Activated CD8-positive, alpha-beta T cell treated with anti-CD3 and anti-CD28 coated beads, Interleukin-2, amount 10 ng/mL, durations not matched to agents 7 days and 5 days (primary cell): ENCODE measurements at regions not wholly inside any gene's neighbourhood (a gene's known extent, or its start where the extent isn't known, plus 50 kb on each side); places are given as distances from the start of the nearest gene placed in this dataset.

Source experiments
- ATAC-seq: fragments of 150-1000 bp; cut with Tn5 transposase; one replicate; pipeline ENCODE4 v1.10.0; 2021; ENCODE audit warnings: moderate library complexity
- CTCF ChIA-PET: fragments of 350-600 bp; sonication (Branson Sonifier 250); formaldehyde crosslinking; loops from one replicate; lab custom pipeline; 2021; ENCODE audit warnings: antibody characterized with exemption; lab: Charles Lee
- POLR2A ChIA-PET: fragments of 350-600 bp; sonication (Branson Sonifier 250); formaldehyde crosslinking; loops from one replicate; lab custom pipeline; 2021; ENCODE audit warnings: antibody characterized with exemption; lab: Charles Lee
- DNase-seq: peaks from one replicate; pipeline ENCODE4 v3.0.0-alpha.2; 2020
- H3K27ac Mint-ChIP-seq: one replicate; pipeline ENCODE4 v1.8.0; 2021; ENCODE audit warnings: mild to moderate bottlenecking, mixed read lengths
- H3K27me3 Mint-ChIP-seq: one replicate; pipeline ENCODE4 v1.8.0; 2021; ENCODE audit warnings: low read depth, mixed read lengths
- H3K36me3 Mint-ChIP-seq: one replicate; pipeline ENCODE4 v1.8.0; 2021; ENCODE audit warnings: low read depth, mixed read lengths
- H3K4me1 Mint-ChIP-seq: one replicate; pipeline ENCODE4 v1.8.0; 2021; ENCODE audit warnings: low read depth, mixed read lengths
- H3K4me3 Mint-ChIP-seq: one replicate; pipeline ENCODE4 v1.8.0; 2021; ENCODE audit warnings: mild to moderate bottlenecking, mixed read lengths
- H3K9me3 Mint-ChIP-seq: one replicate; pipeline ENCODE4 v1.8.0; 2022; ENCODE audit warnings: mixed read lengths; ENCODE audit not compliant: insufficient read depth

- Mint-ChIP-seq H3K27ac (no peak overlapping the region), H3K27me3 (no peaks in the 10 kb centered on the region), H3K4me1 (peaks cover 38% of the 10 kb centered on the region), H3K4me3 (no peak overlapping the region), H3K36me3 (peaks cover 44% of the 10 kb centered on the region), H3K9me3 (peaks cover 29% of the 10 kb centered on the region)
- ATAC-seq (no peak), DNase-seq (no peak)
- POLR2A ChIA-PET, result interaction anchor here (3.1 kb wide), 1 partner anchor 8 kb away, joined by 11 read pairs; no protein-coding TSS in a partner anchor
- CTCF ChIA-PET, result interaction anchor here (0.9 to 2.6 kb wide), 5 partner anchors 9 to 79 kb away, joined by 3 to 14 read pairs (median 7); no protein-coding TSS in a partner anchor
Measured at GRCh38 chr1:185645686-185646085, 88.5 kb upstream of the HMCN1 start.

- Mint-ChIP-seq H3K27ac (no peak overlapping the region), H3K9me3 (peaks cover 29% of the 10 kb centered on the region)
Measured at GRCh38 chr1:185645162-185645640, 89.0 kb upstream of the HMCN1 start.

GRCh38 chr1:185644531-185644930 lies 89.7 kb upstream of the HMCN1 start:
- Mint-ChIP-seq H3K9me3 (peaks cover 29% of the 10 kb centered on the region), H3K36me3 (peaks cover 46% of the 10 kb centered on the region), H3K4me3 (no peak overlapping the region), H3K27ac (no peak overlapping the region), H3K27me3 (no peaks in the 10 kb centered on the region), H3K4me1 (peaks cover 38% of the 10 kb centered on the region)
- ChIA-PET POLR2A (no interaction called here), CTCF (interaction anchor here (0.9 to 1.0 kb wide), 2 partner anchors 9 to 26 kb away, joined by 3 read pairs; no protein-coding TSS in a partner anchor)
- DNase-seq (no peak), ATAC-seq (no peak)

More at GRCh38 chr1:185645162-185645640, 89.0 kb upstream of the HMCN1 start:
- Mint-ChIP-seq H3K36me3 (peaks cover 47% of the 10 kb centered on the region), H3K4me3 (no peak overlapping the region), H3K4me1 (peaks cover 38% of the 10 kb centered on the region), H3K27me3 (no peaks in the 10 kb centered on the region)
- DNase-seq (no peak), ATAC-seq (no peak)
- ChIA-PET CTCF (interaction anchor here (0.9 to 2.6 kb wide), 5 partner anchors 8 to 78 kb away, joined by 3 to 14 read pairs (median 3); no protein-coding TSS in a partner anchor), POLR2A (interaction anchor here (3.1 kb wide), 1 partner anchor 8 kb away, joined by 11 read pairs; no protein-coding TSS in a partner anchor)

GRCh38 chr1:185636848-185637247 lies 97.3 kb upstream of the HMCN1 start:
- H3K27me3 Mint-ChIP-seq, result no peaks in the 10 kb centered on the region
- DNase-seq (peak; percentile 75), ATAC-seq (peak; percentile 92)
- peak overlapping the region; percentile 80 for H3K27ac Mint-ChIP-seq
- H3K9me3 Mint-ChIP-seq, result peaks cover 30% of the 10 kb centered on the region
- peaks cover 31% of the 10 kb centered on the region for H3K4me1 Mint-ChIP-seq
- H3K4me3 Mint-ChIP-seq, result peak overlapping the region; percentile 12
- peaks cover 43% of the 10 kb centered on the region for H3K36me3 Mint-ChIP-seq
- CTCF ChIA-PET, result interaction anchor here (0.7 to 3.2 kb wide), 19 partner anchors 10 to 467 kb away, joined by 3 to 20 read pairs (median 4); partner anchors contain the start of gene IVNS1ABP
- POLR2A ChIA-PET, result interaction anchor here (0.6 to 2.3 kb wide), 15 partner anchors 10 to 574 kb away, joined by 3 to 11 read pairs (median 6); no protein-coding TSS in a partner anchor

GRCh38 chr1:185634704-185635103 lies 99.5 kb upstream of the HMCN1 start:
- H3K27me3 Mint-ChIP-seq, result no peaks in the 10 kb centered on the region
- no peak overlapping the region for H3K4me3 Mint-ChIP-seq
- ATAC-seq (no peak), DNase-seq (no peak)
- peaks cover 36% of the 10 kb centered on the region for H3K36me3 Mint-ChIP-seq
- CTCF ChIA-PET, result interaction anchor here (1.3 to 3.2 kb wide), 3 partner anchors 10 to 75 kb away, joined by 5 to 20 read pairs (median 12); no protein-coding TSS in a partner anchor
- peaks cover 25% of the 10 kb centered on the region for H3K9me3 Mint-ChIP-seq
- POLR2A ChIA-PET, result interaction anchor here (1.5 kb wide), 1 partner anchor 318 kb away, joined by 3 read pairs; no protein-coding TSS in a partner anchor
- no peak overlapping the region for H3K27ac Mint-ChIP-seq
- H3K4me1 Mint-ChIP-seq, result peaks cover 31% of the 10 kb centered on the region

GRCh38 chr1:185632659-185633423 lies 101.3 kb upstream of the HMCN1 start:
- no peak overlapping the region for H3K4me3 Mint-ChIP-seq
- H3K4me1 Mint-ChIP-seq, result peaks cover 28% of the 10 kb centered on the region
- CTCF ChIA-PET, result no interaction called here
- ATAC-seq (no peak), DNase-seq (no peak)
- H3K36me3 Mint-ChIP-seq, result peaks cover 26% of the 10 kb centered on the region
- peaks cover 19% of the 10 kb centered on the region for H3K9me3 Mint-ChIP-seq
- POLR2A ChIA-PET, result no interaction called here
- no peak overlapping the region for H3K27ac Mint-ChIP-seq
- H3K27me3 Mint-ChIP-seq, result no peaks in the 10 kb centered on the region

GRCh38 chr1:185631843-185632242 lies 102.3 kb upstream of the HMCN1 start:
- H3K4me1 Mint-ChIP-seq, result peaks cover 19% of the 10 kb centered on the region

GRCh38 chr1:185627761-185628501 lies 106.3 kb upstream of the HMCN1 start:
- H3K36me3 Mint-ChIP-seq, result peaks cover 6% of the 10 kb centered on the region
- H3K27me3 Mint-ChIP-seq, result no peaks in the 10 kb centered on the region
- ATAC-seq (no peak), DNase-seq (no peak)
- H3K4me3 Mint-ChIP-seq, result no peak overlapping the region
- CTCF ChIA-PET, result interaction anchor here (1.5 to 1.6 kb wide), 2 partner anchors 42 kb away, joined by 4 read pairs; no protein-coding TSS in a partner anchor
- peaks cover 4% of the 10 kb centered on the region for H3K4me1 Mint-ChIP-seq
- H3K27ac Mint-ChIP-seq, result no peak overlapping the region
- no peaks in the 10 kb centered on the region for H3K9me3 Mint-ChIP-seq
- POLR2A ChIA-PET, result no interaction called here

More at GRCh38 chr1:185631843-185632242, 102.3 kb upstream of the HMCN1 start:
- POLR2A ChIA-PET, result no interaction called here
- peaks cover 10% of the 10 kb centered on the region for H3K9me3 Mint-ChIP-seq
- DNase-seq, result no peak
- no peaks in the 10 kb centered on the region for H3K27me3 Mint-ChIP-seq
- H3K4me3 Mint-ChIP-seq, result no peak overlapping the region
- no peak for ATAC-seq
- no peak overlapping the region for H3K27ac Mint-ChIP-seq
- H3K36me3 Mint-ChIP-seq, result peaks cover 18% of the 10 kb centered on the region
- CTCF ChIA-PET, result no interaction called here

GRCh38 chr1:185627171-185627570 lies 107.0 kb upstream of the HMCN1 start:
- Mint-ChIP-seq H3K36me3 (peaks cover 5% of the 10 kb centered on the region), H3K27ac (no peak overlapping the region), H3K4me1 (no peaks in the 10 kb centered on the region), H3K4me3 (no peak overlapping the region), H3K9me3 (no peaks in the 10 kb centered on the region), H3K27me3 (no peaks in the 10 kb centered on the region)
- ATAC-seq, result no peak
- POLR2A ChIA-PET, result no interaction called here
- CTCF ChIA-PET, result no interaction called here
- no peak for DNase-seq

GRCh38 chr1:185626344-185626743 lies 107.8 kb upstream of the HMCN1 start:
- no peak overlapping the region for H3K27ac Mint-ChIP-seq
- H3K4me1 Mint-ChIP-seq, result no peaks in the 10 kb centered on the region
- no peak for DNase-seq
- H3K27me3 Mint-ChIP-seq, result no peaks in the 10 kb centered on the region
- ATAC-seq, result no peak
- peaks cover 5% of the 10 kb centered on the region for H3K9me3 Mint-ChIP-seq
- H3K36me3 Mint-ChIP-seq, result peaks cover 4% of the 10 kb centered on the region
- no peak overlapping the region for H3K4me3 Mint-ChIP-seq
- ChIA-PET POLR2A (no interaction called here), CTCF (no interaction called here)

- ATAC-seq (no peak), DNase-seq (no peak)
- ChIA-PET POLR2A (no interaction called here), CTCF (no interaction called here)
- Mint-ChIP-seq H3K9me3 (peaks cover 16% of the 10 kb centered on the region), H3K27me3 (peaks cover 2% of the 10 kb centered on the region), H3K4me1 (peaks cover 8% of the 10 kb centered on the region), H3K4me3 (no peak overlapping the region), H3K27ac (no peak overlapping the region), H3K36me3 (peaks cover 24% of the 10 kb centered on the region)
Measured at GRCh38 chr1:185610954-185611353, 123.2 kb upstream of the HMCN1 start.
